GM12875 (cell line): ENCODE measurements at regions not wholly inside any gene's neighbourhood (a gene's known extent, or its start where the extent isn't known, plus 50 kb on each side); places are given as distances from the start of the nearest gene placed in this dataset.

ENCODE experiments used
- H3K4me3 ChIP-seq: one replicate; pipeline ENCODE4 v1.5.1; 2011; ENCODE audit warnings: low read depth, low read length, control low read depth
- CTCF ChIP-seq: IDR thresholded peaks from 2 replicates; pipeline ENCODE4 v1.5.1; 2011; ENCODE audit warnings: low read depth, mild to moderate bottlenecking, control low read depth, inconsistent platforms, low read length, moderate library complexity, borderline replicate concordance; ENCODE audit not compliant: insufficient read depth

- no peak overlapping the region for H3K4me3 ChIP-seq
- no peak for TF ChIP-seq CTCF
Measured at GRCh38 chr14:53285821-53286220, 132.7 kb upstream of the DDHD1 start.

- H3K4me3 ChIP-seq = no peak overlapping the region
- TF ChIP-seq CTCF = no peak
Measured at GRCh38 chr14:53285064-53285463, 131.9 kb upstream of the DDHD1 start.

GRCh38 chr14:53278602-53279506, 125.7 kb upstream of the DDHD1 start:
- H3K4me3 ChIP-seq = no peak overlapping the region
- TF ChIP-seq CTCF = no peak

- TF ChIP-seq CTCF = no peak
- no peak overlapping the region for H3K4me3 ChIP-seq
Measured at GRCh38 chr14:53273671-53274072, 120.5 kb upstream of the DDHD1 start.

- TF ChIP-seq CTCF = no peak
- no peak overlapping the region for H3K4me3 ChIP-seq
Measured at GRCh38 chr14:53265025-53265424, 111.9 kb upstream of the DDHD1 start.

- H3K4me3 ChIP-seq = no peak overlapping the region
- no peak for TF ChIP-seq CTCF
Measured at GRCh38 chr14:53260928-53261327, 107.8 kb upstream of the DDHD1 start.

- TF ChIP-seq CTCF = no peak
Measured at GRCh38 chr14:53260286-53260685, 107.2 kb upstream of the DDHD1 start.

More at GRCh38 chr14:53260286-53260685, 107.2 kb upstream of the DDHD1 start:
- no peak overlapping the region for H3K4me3 ChIP-seq
